HG03095 (cell line): ENCODE measurements at regions not wholly inside any gene's neighbourhood (a gene's known extent, or its start where the extent isn't known, plus 50 kb on each side); places are given as distances from the start of the nearest gene placed in this dataset.

Experiments
- ATAC-seq: cut with Tn5 transposase; IDR thresholded peaks from one replicate; pipeline ENCODE4 v1.9.1; 2021; ENCODE audit warnings: moderate library complexity; ENCODE audit not compliant: unreplicated experiment

GRCh38 chr5:73295447-73295846 lies 122.5 kb downstream of the TMEM174 start:
- ATAC-seq: no peak

- no peak for ATAC-seq
Observed at GRCh38 chr5:73292816-73293459, 119.9 kb downstream of the TMEM174 start.

GRCh38 chr5:73291873-73292272 lies 118.9 kb downstream of the TMEM174 start:
- ATAC-seq: no peak

GRCh38 chr5:73290242-73290641 lies 117.2 kb downstream of the TMEM174 start:
- ATAC-seq: no peak

GRCh38 chr5:73288803-73289720 lies 116.1 kb downstream of the TMEM174 start:
- ATAC-seq: no peak

- ATAC-seq: no peak
Observed at GRCh38 chr5:73286896-73287295, 113.9 kb downstream of the TMEM174 start.

- ATAC-seq: no peak
Observed at GRCh38 chr5:73284985-73285384, 112.0 kb downstream of the TMEM174 start.

- ATAC-seq: no peak
Observed at GRCh38 chr5:73284220-73284795, 111.3 kb downstream of the TMEM174 start.

GRCh38 chr5:73282923-73283322 lies 109.9 kb downstream of the TMEM174 start:
- no peak for ATAC-seq

GRCh38 chr5:73282383-73282782 lies 109.4 kb downstream of the TMEM174 start:
- ATAC-seq: no peak

- no peak for ATAC-seq
Observed at GRCh38 chr5:73280821-73281746, 108.1 kb downstream of the TMEM174 start.

GRCh38 chr5:73280386-73280785 lies 107.4 kb downstream of the TMEM174 start:
- no peak for ATAC-seq

GRCh38 chr5:73279805-73280204 lies 106.8 kb downstream of the TMEM174 start:
- ATAC-seq: no peak

GRCh38 chr5:73278693-73279092 lies 105.7 kb downstream of the TMEM174 start:
- ATAC-seq: no peak

GRCh38 chr5:73274881-73275663 lies 102.1 kb downstream of the TMEM174 start:
- no peak for ATAC-seq

GRCh38 chr5:73274121-73274520 lies 101.1 kb downstream of the TMEM174 start:
- no peak for ATAC-seq

- ATAC-seq: no peak
Observed at GRCh38 chr5:73273379-73274050, 100.5 kb downstream of the TMEM174 start.

- no peak for ATAC-seq
Observed at GRCh38 chr5:73272351-73272750, 99.4 kb downstream of the TMEM174 start.

- ATAC-seq: no peak
Observed at GRCh38 chr5:73268826-73269225, 95.8 kb downstream of the TMEM174 start.
